GM19372 (cell line): ENCODE measurements at regions not wholly inside any gene's neighbourhood (a gene's known extent, or its start where the extent isn't known, plus 50 kb on each side); places are given as distances from the start of the nearest gene placed in this dataset.
"Not testable (repeated sequence)": the region's sequence is repeated elsewhere in the genome, so short reads cannot be mapped to it uniquely, and the experiment has no call there.

Experiments
- ATAC-seq: cut with Tn5 transposase; IDR thresholded peaks from one replicate; pipeline ENCODE4 v1.9.1; 2021; ENCODE audit warnings: mild to moderate bottlenecking, low read depth, moderate library complexity; ENCODE audit not compliant: unreplicated experiment

- ATAC-seq, result no peak
Measured at GRCh38 chr18:78457011-78457410, 522.6 kb upstream of the SALL3 start.

- ATAC-seq, result no peak
Measured at GRCh38 chr18:78457731-78458130, 521.9 kb upstream of the SALL3 start.

GRCh38 chr18:78458356-78458755, 521.3 kb upstream of the SALL3 start:
- no peak for ATAC-seq

GRCh38 chr18:78459668-78460067, 520.0 kb upstream of the SALL3 start:
- ATAC-seq, result no peak

- ATAC-seq, result no peak
Measured at GRCh38 chr18:78460558-78460957, 519.1 kb upstream of the SALL3 start.

- no peak for ATAC-seq
Measured at GRCh38 chr18:78473563-78473962, 506.1 kb upstream of the SALL3 start.

GRCh38 chr18:78477840-78478239, 501.8 kb upstream of the SALL3 start:
- no peak for ATAC-seq

GRCh38 chr18:78479443-78479842, 500.2 kb upstream of the SALL3 start:
- no peak for ATAC-seq

- no peak for ATAC-seq
Measured at GRCh38 chr18:78480262-78481054, 499.2 kb upstream of the SALL3 start.

- ATAC-seq, result no peak
Measured at GRCh38 chr18:78482378-78482777, 497.2 kb upstream of the SALL3 start.

- ATAC-seq, result no peak
Measured at GRCh38 chr18:78487649-78488048, 492.0 kb upstream of the SALL3 start.

GRCh38 chr18:78492064-78492812, 487.4 kb upstream of the SALL3 start:
- ATAC-seq, result no peak

GRCh38 chr18:78492813-78493371, 486.7 kb upstream of the SALL3 start:
- no peak for ATAC-seq

- ATAC-seq, result not testable (repeated sequence)
Measured at GRCh38 chr18:78493490-78493889, 486.1 kb upstream of the SALL3 start.

GRCh38 chr18:78494204-78495085, 485.2 kb upstream of the SALL3 start:
- no peak for ATAC-seq

- no peak for ATAC-seq
Measured at GRCh38 chr18:78495550-78495949, 484.1 kb upstream of the SALL3 start.

GRCh38 chr18:78496079-78496478, 483.5 kb upstream of the SALL3 start:
- ATAC-seq, result no peak

GRCh38 chr18:78497641-78498040, 482.0 kb upstream of the SALL3 start:
- no peak for ATAC-seq

- ATAC-seq, result no peak
Measured at GRCh38 chr18:78499586-78499985, 480.0 kb upstream of the SALL3 start.

GRCh38 chr18:78501251-78501650, 478.4 kb upstream of the SALL3 start:
- no peak for ATAC-seq

GRCh38 chr18:78503129-78503528, 476.5 kb upstream of the SALL3 start:
- ATAC-seq, result no peak
